ENCODE measurements at regions not wholly inside any gene's neighbourhood (a gene's known extent, or its start where the extent isn't known, plus 50 kb on each side); places are given as distances from the start of the nearest gene placed in this dataset.

DNA sequence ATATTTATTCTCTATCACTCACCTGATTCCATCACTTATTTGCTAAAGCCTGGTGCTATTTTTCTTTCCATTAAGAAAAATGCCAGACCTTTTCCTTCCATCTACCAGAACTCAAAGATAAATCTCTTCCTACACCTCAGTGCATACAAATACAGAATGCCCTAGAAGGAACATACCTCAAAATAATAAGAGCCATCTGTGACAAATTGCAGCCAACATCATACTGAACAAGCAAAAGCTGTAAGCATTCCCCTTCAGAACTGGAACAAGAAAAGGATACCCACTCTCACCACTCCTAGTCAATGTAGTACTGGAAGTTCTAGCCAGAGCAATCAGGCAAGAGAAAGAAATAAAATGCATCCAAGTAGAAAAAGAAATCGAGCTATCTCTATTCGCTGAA is 315.9 kb upstream of the UBE2E3 start:
- TF ChIP-seq, protein P1, sequence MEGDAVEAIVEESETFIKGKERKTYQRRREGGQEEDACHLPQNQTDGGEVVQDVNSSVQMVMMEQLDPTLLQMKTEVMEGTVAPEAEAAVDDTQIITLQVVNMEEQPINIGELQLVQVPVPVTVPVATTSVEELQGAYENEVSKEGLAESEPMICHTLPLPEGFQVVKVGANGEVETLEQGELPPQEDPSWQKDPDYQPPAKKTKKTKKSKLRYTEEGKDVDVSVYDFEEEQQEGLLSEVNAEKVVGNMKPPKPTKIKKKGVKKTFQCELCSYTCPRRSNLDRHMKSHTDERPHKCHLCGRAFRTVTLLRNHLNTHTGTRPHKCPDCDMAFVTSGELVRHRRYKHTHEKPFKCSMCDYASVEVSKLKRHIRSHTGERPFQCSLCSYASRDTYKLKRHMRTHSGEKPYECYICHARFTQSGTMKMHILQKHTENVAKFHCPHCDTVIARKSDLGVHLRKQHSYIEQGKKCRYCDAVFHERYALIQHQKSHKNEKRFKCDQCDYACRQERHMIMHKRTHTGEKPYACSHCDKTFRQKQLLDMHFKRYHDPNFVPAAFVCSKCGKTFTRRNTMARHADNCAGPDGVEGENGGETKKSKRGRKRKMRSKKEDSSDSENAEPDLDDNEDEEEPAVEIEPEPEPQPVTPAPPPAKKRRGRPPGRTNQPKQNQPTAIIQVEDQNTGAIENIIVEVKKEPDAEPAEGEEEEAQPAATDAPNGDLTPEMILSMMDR (IDR thresholded peaks at IDR 0.05; ENCODE audit: insufficient read depth, low read length) = no peak
- TF ChIP-seq, protein P2, sequence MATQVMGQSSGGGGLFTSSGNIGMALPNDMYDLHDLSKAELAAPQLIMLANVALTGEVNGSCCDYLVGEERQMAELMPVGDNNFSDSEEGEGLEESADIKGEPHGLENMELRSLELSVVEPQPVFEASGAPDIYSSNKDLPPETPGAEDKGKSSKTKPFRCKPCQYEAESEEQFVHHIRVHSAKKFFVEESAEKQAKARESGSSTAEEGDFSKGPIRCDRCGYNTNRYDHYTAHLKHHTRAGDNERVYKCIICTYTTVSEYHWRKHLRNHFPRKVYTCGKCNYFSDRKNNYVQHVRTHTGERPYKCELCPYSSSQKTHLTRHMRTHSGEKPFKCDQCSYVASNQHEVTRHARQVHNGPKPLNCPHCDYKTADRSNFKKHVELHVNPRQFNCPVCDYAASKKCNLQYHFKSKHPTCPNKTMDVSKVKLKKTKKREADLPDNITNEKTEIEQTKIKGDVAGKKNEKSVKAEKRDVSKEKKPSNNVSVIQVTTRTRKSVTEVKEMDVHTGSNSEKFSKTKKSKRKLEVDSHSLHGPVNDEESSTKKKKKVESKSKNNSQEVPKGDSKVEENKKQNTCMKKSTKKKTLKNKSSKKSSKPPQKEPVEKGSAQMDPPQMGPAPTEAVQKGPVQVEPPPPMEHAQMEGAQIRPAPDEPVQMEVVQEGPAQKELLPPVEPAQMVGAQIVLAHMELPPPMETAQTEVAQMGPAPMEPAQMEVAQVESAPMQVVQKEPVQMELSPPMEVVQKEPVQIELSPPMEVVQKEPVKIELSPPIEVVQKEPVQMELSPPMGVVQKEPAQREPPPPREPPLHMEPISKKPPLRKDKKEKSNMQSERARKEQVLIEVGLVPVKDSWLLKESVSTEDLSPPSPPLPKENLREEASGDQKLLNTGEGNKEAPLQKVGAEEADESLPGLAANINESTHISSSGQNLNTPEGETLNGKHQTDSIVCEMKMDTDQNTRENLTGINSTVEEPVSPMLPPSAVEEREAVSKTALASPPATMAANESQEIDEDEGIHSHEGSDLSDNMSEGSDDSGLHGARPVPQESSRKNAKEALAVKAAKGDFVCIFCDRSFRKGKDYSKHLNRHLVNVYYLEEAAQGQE (IDR thresholded peaks at IDR 0.05; ENCODE audit: insufficient replicate concordance, low read depth) = no peak
- TF ChIP-seq POLR2AphosphoS5 (IDR thresholded peaks at IDR 0.05; ENCODE audit: low read depth) (no peak), GABPA (IDR thresholded peaks at IDR 0.05; ENCODE audit: low read depth) (no peak)
